PC-9 (cell line): ENCODE measurements at regions not wholly inside any gene's neighbourhood (a gene's known extent, or its start where the extent isn't known, plus 50 kb on each side); places are given as distances from the start of the nearest gene placed in this dataset.

ENCODE experiments used
- EZH2 ChIP-seq: fragments of 200-600 bp; sonication (generic); IDR thresholded peaks from 2 replicates; pipeline ENCODE4 v1.8.0; 2017; ENCODE audit warnings: antibody characterized with exemption, low read depth
- TF ChIP-seq, protein P1 (sequence below): fragments of 200-600 bp; sonication (generic); conservative IDR thresholded peaks from 2 replicates; pipeline ENCODE4 v1.6.1; 2017; ENCODE audit warnings: mixed run types, antibody characterized with exemption, mild to moderate bottlenecking, moderate library complexity

GRCh38 chr9:68627594-68627993 lies 77.4 kb upstream of the PIP5K1B start:
- TF ChIP-seq, protein P1, sequence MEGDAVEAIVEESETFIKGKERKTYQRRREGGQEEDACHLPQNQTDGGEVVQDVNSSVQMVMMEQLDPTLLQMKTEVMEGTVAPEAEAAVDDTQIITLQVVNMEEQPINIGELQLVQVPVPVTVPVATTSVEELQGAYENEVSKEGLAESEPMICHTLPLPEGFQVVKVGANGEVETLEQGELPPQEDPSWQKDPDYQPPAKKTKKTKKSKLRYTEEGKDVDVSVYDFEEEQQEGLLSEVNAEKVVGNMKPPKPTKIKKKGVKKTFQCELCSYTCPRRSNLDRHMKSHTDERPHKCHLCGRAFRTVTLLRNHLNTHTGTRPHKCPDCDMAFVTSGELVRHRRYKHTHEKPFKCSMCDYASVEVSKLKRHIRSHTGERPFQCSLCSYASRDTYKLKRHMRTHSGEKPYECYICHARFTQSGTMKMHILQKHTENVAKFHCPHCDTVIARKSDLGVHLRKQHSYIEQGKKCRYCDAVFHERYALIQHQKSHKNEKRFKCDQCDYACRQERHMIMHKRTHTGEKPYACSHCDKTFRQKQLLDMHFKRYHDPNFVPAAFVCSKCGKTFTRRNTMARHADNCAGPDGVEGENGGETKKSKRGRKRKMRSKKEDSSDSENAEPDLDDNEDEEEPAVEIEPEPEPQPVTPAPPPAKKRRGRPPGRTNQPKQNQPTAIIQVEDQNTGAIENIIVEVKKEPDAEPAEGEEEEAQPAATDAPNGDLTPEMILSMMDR: no peak
- TF ChIP-seq EZH2: no peak
